ENCODE measurements at regions not wholly inside any gene's neighbourhood (a gene's known extent, or its start where the extent isn't known, plus 50 kb on each side); places are given as distances from the start of the nearest gene placed in this dataset.

- TF ChIP-seq CTCF (IDR thresholded peaks at IDR 0.05; ENCODE audit: low read depth, low read length, poor library complexity, severe bottlenecking) (no peak), EZH2phosphoT487 (IDR thresholded peaks at IDR 0.05; ENCODE audit: borderline replicate concordance, low read length) (no peak)
These were observed 76.4 kb upstream of the DRD2 start for GRCh38 chr11:113551645-113552044.
